GM18867 (cell line): ENCODE measurements at regions not wholly inside any gene's neighbourhood (a gene's known extent, or its start where the extent isn't known, plus 50 kb on each side); places are given as distances from the start of the nearest gene placed in this dataset.

Experiments used
- ATAC-seq: cut with Tn5 transposase; IDR thresholded peaks from one replicate; pipeline ENCODE4 v1.9.1; 2021; ENCODE audit warnings: mild to moderate bottlenecking, moderate library complexity; ENCODE audit not compliant: unreplicated experiment

- no peak for ATAC-seq
Observed at GRCh38 chr9:79353856-79354520, 217.8 kb upstream of the TLE4 start.

GRCh38 chr9:79357194-79357593, 214.6 kb upstream of the TLE4 start:
- no peak for ATAC-seq

DNA sequence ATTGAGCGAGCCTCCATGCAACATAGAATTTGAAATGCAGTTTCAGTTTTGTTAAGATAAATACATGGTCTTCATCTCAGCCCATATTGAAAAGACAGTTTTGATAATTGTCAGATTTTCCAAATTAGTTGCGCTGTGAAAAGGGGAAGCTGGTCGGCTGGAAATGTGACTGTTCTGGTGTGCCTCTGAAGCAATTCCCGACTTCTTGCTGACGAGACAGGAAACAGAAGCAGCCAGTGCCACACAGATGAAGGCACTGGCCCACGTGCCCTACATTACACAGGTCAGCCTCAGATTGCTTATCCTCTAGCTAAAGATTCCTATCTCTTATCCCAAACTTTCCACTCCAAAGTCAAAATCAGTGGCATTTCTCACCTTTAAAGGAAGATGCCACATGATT, 214.1 kb upstream of the TLE4 start:
- ATAC-seq: no peak

DNA sequence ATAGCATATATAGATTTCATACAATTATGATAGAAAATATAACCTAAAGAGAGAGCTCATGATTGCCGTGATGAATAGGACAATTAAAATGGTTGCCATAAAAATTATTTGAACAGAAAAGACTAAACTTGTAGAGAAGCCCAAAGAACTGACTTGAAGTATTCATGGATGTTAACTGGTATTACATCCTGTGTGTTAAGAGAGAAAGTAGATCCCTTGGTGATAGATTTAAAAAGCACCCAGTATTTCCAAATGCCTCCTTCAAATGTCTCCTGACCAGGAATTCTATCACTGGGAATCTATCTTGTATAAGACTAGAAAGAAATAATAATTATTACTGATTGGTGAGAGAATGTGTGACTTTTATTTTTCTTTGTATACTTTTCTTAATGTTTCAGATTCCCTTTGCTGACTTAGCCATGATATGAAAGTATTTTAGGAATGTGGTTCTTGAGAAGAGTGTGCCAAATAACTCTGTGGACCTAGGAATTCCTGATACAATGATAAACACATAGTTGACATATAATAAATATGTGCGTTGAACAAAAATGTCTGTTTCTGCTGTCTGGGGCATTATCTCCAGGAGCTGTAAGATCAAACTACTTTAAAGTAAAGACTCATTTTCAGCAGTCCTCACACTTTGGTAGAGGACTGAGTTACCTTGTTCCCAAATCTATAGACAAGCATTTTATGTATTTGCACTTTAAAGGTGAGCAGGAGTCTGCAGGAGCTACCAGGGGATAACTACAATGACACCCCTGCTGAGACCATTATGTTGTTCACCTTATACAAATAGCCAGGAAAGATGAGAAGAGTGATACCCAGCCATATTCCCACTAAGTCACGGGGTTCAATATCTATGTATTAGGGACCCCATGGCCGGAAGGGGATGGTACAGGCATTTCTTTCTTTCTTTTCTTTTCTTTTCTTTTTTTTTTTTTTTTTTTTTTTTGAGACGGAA, 211.1 kb upstream of the TLE4 start:
- no peak for ATAC-seq

- no peak for ATAC-seq
Observed at GRCh38 chr9:79362100-79363081, 209.4 kb upstream of the TLE4 start.

GRCh38 chr9:79369676-79370075, 202.1 kb upstream of the TLE4 start:
- no peak for ATAC-seq

- ATAC-seq: no peak
Observed at GRCh38 chr9:79371301-79371700, 200.5 kb upstream of the TLE4 start.

DNA sequence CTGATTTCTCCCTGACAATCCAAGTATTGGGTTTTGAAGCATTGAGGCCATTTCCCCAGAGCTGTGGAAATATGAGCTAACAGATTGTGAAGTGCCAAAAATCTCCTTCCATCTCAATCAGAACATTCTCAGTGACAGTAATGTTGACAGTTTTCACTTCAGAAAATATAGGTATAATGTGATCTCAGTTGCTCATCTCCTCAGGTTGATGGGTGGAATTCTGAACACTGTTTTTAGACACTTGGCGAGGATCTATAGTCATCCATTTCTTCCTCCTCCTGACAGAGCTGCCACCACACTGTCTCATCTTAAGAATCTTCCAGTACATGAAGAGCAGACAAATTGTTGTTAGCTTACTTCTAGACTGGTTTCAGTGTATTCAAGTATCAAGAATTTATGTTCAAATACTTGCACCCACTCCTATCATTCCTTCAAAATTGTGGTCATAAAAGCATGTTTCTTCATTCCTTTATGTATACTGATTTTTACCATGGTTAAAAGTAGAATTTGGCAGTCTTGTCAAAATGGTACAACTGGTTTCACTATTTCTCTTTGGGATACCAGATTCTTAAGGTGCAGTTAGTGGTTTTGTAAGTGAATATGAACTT, 199.7 kb upstream of the TLE4 start:
- ATAC-seq: no peak

DNA sequence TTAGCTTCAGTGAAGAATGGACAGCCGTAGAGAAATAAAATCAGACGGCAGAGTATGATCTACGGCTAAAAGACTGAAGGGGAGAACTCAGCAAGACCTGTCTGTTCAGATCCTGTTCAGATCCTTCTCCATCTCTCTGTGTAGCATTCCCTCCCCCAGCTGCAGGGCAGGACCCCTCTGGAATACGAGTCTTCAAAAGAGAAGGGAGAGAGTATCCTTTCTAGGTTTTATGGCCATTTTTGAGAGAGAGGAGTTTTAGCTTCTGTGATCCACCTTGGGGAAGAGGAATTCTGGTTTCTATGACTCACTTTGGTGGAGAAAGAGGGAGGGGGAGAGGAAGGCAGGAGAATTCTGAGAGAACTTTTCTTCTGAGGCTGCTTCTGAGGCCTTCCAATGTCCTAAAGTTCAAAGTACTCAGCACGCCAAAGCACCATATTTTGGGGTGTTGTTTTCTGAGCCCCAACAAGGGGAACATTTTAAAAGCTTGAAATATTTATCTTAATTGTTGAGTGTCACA, 194.4 kb upstream of the TLE4 start:
- no peak for ATAC-seq

- no peak for ATAC-seq
Observed at GRCh38 chr9:79378107-79378506, 193.7 kb upstream of the TLE4 start.

DNA sequence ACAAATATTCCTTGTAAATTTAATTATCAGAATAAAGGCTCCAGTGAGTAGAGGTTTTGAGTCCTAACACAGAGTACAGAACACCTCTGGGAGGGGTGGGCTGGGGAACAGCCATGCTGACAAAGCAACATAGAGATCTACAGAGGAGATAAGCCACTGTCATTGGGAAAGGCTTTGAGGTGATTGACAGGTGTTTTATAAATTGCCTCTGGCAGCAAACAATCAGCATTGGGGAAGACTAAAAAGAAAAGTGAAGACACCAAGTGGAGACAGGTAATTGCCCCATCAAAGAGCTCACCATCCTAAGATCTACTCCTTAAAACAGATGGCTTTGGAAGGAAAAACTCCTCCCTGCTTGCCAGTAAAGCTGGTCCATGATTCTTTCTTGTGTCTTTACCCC, 189.7 kb upstream of the TLE4 start:
- no peak for ATAC-seq

DNA sequence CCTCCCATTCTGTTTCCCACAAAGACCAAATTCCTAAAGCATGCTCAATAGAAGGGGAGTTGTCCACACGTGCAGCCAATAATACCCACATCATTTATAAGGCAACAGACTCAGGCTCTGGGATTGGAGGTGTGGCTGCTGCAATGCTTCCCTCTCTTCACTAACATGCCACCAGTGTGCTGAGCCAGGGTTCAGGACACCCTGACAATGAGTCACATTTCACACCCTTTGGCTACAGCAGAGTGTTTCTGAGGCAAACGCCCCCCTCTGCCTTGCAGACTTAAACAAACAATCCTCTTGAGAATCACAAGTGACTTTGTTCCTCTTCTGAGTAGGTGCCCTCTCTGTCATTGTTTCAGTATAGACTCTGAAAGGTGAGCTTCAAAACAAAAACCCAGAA, 189.3 kb upstream of the TLE4 start:
- ATAC-seq: no peak

DNA sequence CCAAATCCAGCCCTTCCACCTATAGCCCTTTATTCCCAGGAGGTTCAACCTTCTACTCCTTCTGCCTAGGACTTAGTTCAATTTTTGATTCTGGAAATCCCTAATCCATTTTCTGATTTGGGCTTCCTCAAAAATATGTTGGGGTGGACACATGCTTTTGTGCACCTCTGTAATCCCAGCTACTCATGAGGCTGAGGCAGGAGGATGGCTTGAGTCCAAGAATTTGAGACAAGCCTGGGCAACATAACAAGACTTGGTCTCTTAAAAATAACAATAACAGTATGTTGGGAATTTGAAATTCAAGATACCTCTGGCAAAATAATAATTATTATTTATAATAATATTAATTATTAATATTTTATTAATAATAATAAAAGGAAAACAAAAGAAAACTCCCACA, 188.7 kb upstream of the TLE4 start:
- no peak for ATAC-seq

DNA sequence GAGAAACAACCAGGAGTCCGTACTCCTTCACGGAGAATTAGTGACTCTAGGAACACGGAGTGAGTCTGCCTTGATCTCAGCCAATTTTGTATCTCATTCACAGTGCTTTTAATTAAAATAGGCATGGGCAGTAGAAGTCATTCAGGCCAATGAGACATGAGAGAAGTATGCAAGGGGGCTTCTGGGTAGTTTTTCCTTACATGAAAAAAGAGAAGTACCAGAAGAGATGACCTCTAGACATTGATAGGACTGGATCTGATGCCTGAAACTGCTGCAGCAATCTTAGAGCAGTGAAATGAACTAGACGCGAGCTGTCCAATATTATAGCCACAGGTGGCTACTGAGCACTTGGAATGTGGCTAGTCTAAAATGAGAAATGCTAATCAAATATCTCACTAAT, 187.7 kb upstream of the TLE4 start:
- no peak for ATAC-seq

GRCh38 chr9:79384501-79384900, 187.3 kb upstream of the TLE4 start:
- no peak for ATAC-seq

DNA sequence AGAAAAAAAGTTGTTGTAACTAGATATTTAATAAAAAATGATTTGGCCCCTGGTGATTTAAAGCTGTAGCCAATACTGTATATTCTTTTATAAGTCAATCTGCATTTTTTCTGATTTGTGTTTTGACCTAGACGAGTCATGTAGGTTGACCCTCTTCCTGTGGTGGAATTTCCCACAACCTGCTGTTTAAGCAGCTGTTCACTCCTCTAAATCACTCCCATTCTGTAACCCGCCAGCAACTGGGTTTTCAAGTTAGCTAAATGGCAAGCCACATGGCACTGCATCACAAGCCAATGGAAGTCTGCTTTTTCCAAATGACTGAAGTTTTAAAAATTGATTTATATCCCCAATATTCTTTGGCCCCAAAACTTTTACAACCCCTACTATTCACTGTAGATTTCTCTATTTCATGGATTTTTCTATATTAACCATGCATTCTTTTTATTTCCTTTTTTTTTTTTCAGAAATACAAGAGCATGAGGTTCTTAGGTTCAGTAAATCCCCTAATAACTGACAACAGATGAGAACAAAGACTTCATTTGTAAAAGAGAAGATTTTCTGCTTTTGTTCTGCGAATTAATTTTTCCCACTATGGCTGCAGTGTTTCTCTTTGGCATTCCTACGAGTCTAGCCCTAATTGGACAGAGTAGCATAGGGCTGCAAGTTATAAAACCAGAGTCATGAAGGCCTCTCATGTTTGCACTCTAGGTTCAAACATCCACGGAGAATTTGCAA, 184.5 kb upstream of the TLE4 start:
- no peak for ATAC-seq

DNA sequence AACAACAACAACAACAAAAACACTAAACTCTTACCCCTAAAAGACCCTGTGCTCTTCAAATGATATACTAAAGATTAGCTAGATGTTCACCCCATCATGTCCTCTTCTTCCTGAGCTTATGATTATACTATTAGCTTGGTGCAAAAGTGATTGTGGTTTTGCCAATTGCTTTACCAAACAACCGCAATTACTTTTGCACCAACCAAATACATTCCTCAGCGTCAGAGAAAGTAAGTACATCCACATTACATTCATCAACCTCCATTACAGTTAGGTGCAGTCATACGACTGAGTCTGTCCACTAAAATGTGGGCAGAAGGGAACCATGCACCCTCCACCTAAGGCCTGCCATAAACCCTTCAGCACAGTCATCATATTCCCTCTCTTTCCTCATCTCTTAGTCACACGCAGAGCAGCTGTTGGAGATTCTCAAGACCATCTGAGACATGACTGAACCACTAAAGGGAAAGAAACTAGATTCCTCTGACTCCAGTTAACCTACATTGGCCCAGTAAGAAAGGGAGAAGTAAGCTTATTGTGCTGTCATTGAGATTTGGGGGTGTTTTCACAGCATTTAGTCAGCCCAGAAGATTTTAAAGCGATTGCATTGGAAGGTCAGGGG, 181.6 kb upstream of the TLE4 start:
- ATAC-seq: no peak

GRCh38 chr9:79390781-79391770, 180.7 kb upstream of the TLE4 start:
- no peak for ATAC-seq
